Common myeloid progenitor, CD34-positive (primary cell): ENCODE measurements at regions not wholly inside any gene's neighbourhood (a gene's known extent, or its start where the extent isn't known, plus 50 kb on each side); places are given as distances from the start of the nearest gene placed in this dataset.

Source experiments
- CTCF ChIA-PET: fragments of 350-600 bp; sonication (Branson Sonifier 250); formaldehyde crosslinking; loops from one replicate; lab custom pipeline; 2021; ENCODE audit warnings: antibody characterized with exemption; lab: Charles Lee
- POLR2A ChIA-PET: fragments of 350-600 bp; sonication (Branson Sonifier 250); formaldehyde crosslinking; loops from one replicate; lab custom pipeline; 2021; ENCODE audit warnings: antibody characterized with exemption; lab: Charles Lee
- DNase-seq, 3 donors: peaks; one replicate each; pipeline versions ENCODE4 v3.0.0 to v3.0.0-alpha.2; 2013
- H3K27ac ChIP-seq, 2 experiments: 1 replicate in 1 of 2; 2 replicates in 1 of 2; pipeline ENCODE4 v1.7.0; 2013; ENCODE audit warnings: inconsistent platforms in 2 of 2, low read length in 2 of 2, mild to moderate bottlenecking in 2 of 2, low read depth in 1 of 2, moderate library complexity in 1 of 2; ENCODE audit not compliant: severe bottlenecking in 2 of 2, insufficient read depth in 1 of 2, poor library complexity in 1 of 2
- H3K27me3 ChIP-seq, 5 experiments: replicated peaks in 2 of 5; 1 replicate in 3 of 5; 2 replicates in 2 of 5; pipeline versions ENCODE4 v1.6.1 to v1.7.0; 2013; ENCODE audit warnings: low read length in 4 of 5, mild to moderate bottlenecking in 2 of 5, moderate library complexity in 2 of 5, inconsistent platforms in 1 of 5; ENCODE audit not compliant: insufficient read depth in 5 of 5, control insufficient read depth in 4 of 5
- H3K36me3 ChIP-seq, 4 experiments: 1 replicate in 2 of 4; 2 replicates in 2 of 4; pipeline versions ENCODE4 v1.6.1 to v1.7.0; 2013; ENCODE audit warnings: low read length in 3 of 4, control low read depth in 1 of 4, mild to moderate bottlenecking in 1 of 4; ENCODE audit not compliant: control insufficient read depth in 4 of 4, insufficient read depth in 4 of 4
- H3K4me1 ChIP-seq, 4 experiments: 1 replicate in 3 of 4; 2 replicates in 1 of 4; pipeline versions ENCODE4 v1.6.1 to v1.7.1; 2013; ENCODE audit warnings: low read length in 3 of 4, mild to moderate bottlenecking in 3 of 4, control low read depth in 1 of 4, inconsistent platforms in 1 of 4, moderate library complexity in 1 of 4; ENCODE audit not compliant: control insufficient read depth in 4 of 4, insufficient read depth in 4 of 4; ENCODE audit errors: control extremely low read depth in 1 of 4
- H3K4me3 ChIP-seq, 7 experiments: 1 replicate in 4 of 7; 2 replicates in 3 of 7; pipeline versions ENCODE4 v1.5.1 to v1.7.0; 2013; ENCODE audit warnings: mild to moderate bottlenecking in 7 of 7, low read length in 6 of 7, moderate library complexity in 6 of 7, inconsistent platforms in 2 of 7, low read depth in 2 of 7, control low read depth in 1 of 7; ENCODE audit not compliant: insufficient read depth in 4 of 7, control insufficient read depth in 1 of 7; ENCODE audit errors: extremely low read depth in 1 of 7
- H3K9me3 ChIP-seq, 5 experiments: 1 replicate in 4 of 5; 2 replicates in 1 of 5; pipeline versions ENCODE4 v1.6.1 to v1.7.1; 2013; ENCODE audit warnings: low read length in 4 of 5, mild to moderate bottlenecking in 2 of 5, inconsistent platforms in 1 of 5, low read depth in 1 of 5, moderate library complexity in 1 of 5; ENCODE audit not compliant: control insufficient read depth in 4 of 5, insufficient read depth in 2 of 5; ENCODE audit errors: control extremely low read depth in 1 of 5
- WGBS: methylation state at CpG from one replicate; pipeline ENCODE4 v1.1.5; 2013; ENCODE audit not compliant: insufficient coverage; 5-methylcytosine and 5-hydroxymethylcytosine counted together

DNA sequence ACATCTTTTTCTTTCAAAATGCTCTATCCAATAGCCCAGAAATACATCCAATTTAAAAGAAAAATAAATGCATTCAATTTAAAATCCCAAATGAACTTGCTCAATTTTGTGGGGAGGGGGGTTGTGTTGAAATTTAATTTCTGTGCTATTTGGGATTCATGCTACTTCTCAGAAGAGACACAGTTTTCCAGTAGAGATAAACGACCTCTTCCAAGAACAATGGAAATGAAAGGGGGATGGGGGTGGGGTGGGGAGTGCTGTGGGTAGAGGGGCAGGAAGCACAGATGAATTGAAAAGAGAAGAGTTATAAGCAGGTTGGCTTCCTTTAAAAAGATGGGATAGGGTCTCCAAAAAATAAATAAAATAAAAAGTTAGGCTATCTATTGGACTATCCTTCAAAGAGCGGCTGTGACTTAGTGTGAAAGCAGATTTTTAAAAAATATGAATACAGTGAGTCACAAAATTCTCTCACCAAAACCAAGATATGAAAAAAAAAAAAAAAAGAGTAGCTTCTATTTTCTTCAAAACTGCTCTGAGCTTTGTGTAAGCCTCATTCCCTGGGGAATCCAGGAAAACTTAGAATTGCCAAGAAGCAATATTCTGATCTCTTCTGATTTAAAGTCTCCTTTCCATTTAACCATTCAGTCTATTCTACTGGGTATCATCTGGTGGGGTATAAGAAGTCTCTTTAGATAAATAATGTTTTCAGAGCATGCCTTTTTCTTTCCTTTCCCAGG, 324.3 kb downstream of the PTTG2 start:
- H3K27ac ChIP-seq, result no peak overlapping the region
- no peak overlapping the region for H3K4me3 ChIP-seq
- CTCF ChIA-PET, result no interaction called here
- 100% methylated on average over 1 of the region's 2 CpGs for WGBS
- no peak for DNase-seq
- no peaks in the 10 kb centered on the region for H3K9me3 ChIP-seq
- POLR2A ChIA-PET, result no interaction called here
- no peaks in the 10 kb centered on the region for H3K36me3 ChIP-seq
- no peaks in the 10 kb centered on the region for H3K27me3 ChIP-seq
- no peaks in the 10 kb centered on the region for H3K4me1 ChIP-seq

DNA sequence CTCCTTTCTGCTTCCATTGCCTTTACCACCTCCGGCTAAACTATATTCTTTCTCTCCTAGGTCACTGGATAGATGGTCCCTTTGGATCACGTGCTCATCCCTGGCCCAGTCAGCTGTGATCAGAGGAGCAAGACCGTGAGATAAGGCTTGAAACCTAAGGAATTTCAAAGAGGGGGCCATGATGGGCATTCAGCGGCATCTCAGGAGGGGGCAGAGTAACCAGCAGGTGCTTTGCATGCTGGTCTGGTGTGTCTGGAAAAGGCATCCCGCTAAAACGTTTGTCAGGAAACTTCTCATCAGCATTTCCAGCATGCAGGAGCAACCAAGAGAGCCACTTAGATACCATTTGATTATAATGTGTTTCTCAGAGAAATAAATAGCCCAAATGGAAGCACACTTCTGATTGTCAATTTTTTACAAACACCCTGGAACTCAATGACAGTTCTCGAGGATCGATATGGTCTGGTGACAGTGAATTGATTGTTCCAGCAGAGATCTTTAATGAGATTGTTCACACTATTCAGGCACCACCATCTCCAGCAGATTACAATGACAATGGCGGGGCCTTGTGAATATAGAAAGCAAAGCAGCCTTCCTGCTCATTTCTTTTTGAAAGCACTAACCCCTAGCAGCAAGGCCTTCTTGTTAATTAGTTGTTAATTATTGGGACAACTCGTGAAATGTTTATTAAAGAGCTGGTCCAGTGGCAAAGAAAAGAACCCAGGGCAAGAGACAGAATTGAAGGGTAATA, 327.1 kb downstream of the PTTG2 start:
- H3K27me3 ChIP-seq, result no peaks in the 10 kb centered on the region
- no peak overlapping the region for H3K27ac ChIP-seq
- no peak overlapping the region for H3K4me3 ChIP-seq
- no peaks in the 10 kb centered on the region for H3K9me3 ChIP-seq
- no peaks in the 10 kb centered on the region for H3K36me3 ChIP-seq
- DNase-seq, result no peak
- 98% methylated on average over 7 of the region's 10 CpGs for WGBS
- peaks cover 0 to 11% (median 6%) of the 10 kb centered on the region in 4 experiments for H3K4me1 ChIP-seq
- POLR2A ChIA-PET, result interaction anchor here (0.7 kb wide), 1 partner anchor 12 kb away, joined by 3 read pairs; no protein-coding TSS in a partner anchor
- CTCF ChIA-PET, result no interaction called here

GRCh38 chr4:38289553-38289952, 329.4 kb downstream of the PTTG2 start:
- DNase-seq, result no peak
- ChIA-PET POLR2A (no interaction called here), CTCF (interaction anchor here (1.2 kb wide), 1 partner anchor 30 kb away, joined by 4 read pairs; no protein-coding TSS in a partner anchor)
- Histone ChIP-seq H3K27me3 (no peaks in the 10 kb centered on the region), H3K4me3 (no peak overlapping the region), H3K9me3 (peaks cover 0 to 11% (median 5%) of the 10 kb centered on the region in 5 experiments), H3K36me3 (no peaks in the 10 kb centered on the region), H3K4me1 (peaks cover 0 to 11% (median 6%) of the 10 kb centered on the region in 4 experiments), H3K27ac (no peak overlapping the region)
- 93% methylated on average over 1 of the region's 1 CpG for WGBS

GRCh38 chr4:38290366-38290765, 330.2 kb downstream of the PTTG2 start:
- H3K9me3 ChIP-seq, result peaks cover 0 to 11% (median 5%) of the 10 kb centered on the region in 5 experiments
- ChIA-PET CTCF (interaction anchor here (1.1 to 1.2 kb wide), 2 partner anchors 13 to 29 kb away, joined by 3 to 4 read pairs; no protein-coding TSS in a partner anchor), POLR2A (interaction anchor here (0.6 kb wide), 1 partner anchor 354 kb away, joined by 3 read pairs; no protein-coding TSS in a partner anchor)
- peaks cover 0 to 11% (median 6%) of the 10 kb centered on the region in 4 experiments for H3K4me1 ChIP-seq
- peak; percentile 44 to 86 (median 75) for DNase-seq
- H3K27me3 ChIP-seq, result no peaks in the 10 kb centered on the region
- H3K4me3 ChIP-seq, result no peak overlapping the region
- no peaks in the 10 kb centered on the region for H3K36me3 ChIP-seq
- no peak overlapping the region for H3K27ac ChIP-seq
- no CpG with 5 or more reads among the region's 3 CpGs for WGBS

GRCh38 chr4:38290914-38291313, 330.7 kb downstream of the PTTG2 start:
- peak in 2 of 3 donors; percentile 36 to 49 for DNase-seq
- Histone ChIP-seq H3K27me3 (no peaks in the 10 kb centered on the region), H3K36me3 (no peaks in the 10 kb centered on the region), H3K27ac (no peak overlapping the region), H3K4me1 (peaks cover 0 to 11% (median 6%) of the 10 kb centered on the region in 4 experiments), H3K9me3 (peaks cover under 1 to 11% (median 5%) of the 10 kb centered on the region in 5 experiments), H3K4me3 (no peak overlapping the region)
- POLR2A ChIA-PET, result interaction anchor here (0.6 kb wide), 1 partner anchor 353 kb away, joined by 3 read pairs; no protein-coding TSS in a partner anchor
- WGBS, result 13% methylated on average over 1 of the region's 1 CpG
- CTCF ChIA-PET, result interaction anchor here (1.1 to 1.2 kb wide), 2 partner anchors 12 to 28 kb away, joined by 3 to 4 read pairs; no protein-coding TSS in a partner anchor

DNA sequence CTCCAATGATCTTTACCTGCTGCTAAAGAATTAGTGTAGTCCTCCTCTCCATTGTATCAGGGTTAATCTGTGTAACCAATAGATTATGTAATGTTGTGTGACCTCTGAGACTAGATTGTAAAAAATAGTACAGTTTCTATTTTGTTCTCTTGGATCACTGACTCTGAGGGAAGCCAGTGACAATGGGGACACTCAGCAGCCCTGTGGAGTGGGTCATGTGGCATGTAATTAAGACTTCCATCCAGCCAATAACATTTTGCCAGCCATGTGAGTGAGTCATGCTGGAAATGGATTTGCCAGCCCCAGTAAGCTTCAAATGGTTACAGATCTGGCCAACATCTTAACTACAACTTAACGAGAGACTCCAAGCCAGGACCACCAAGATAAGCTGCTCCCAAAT, 332.3 kb downstream of the PTTG2 start:
- Histone ChIP-seq H3K9me3 (peaks cover 1 to 14% (median 9%) of the 10 kb centered on the region in 5 experiments), H3K27me3 (no peaks in the 10 kb centered on the region), H3K4me3 (no peak overlapping the region), H3K4me1 (peaks cover 0 to 11% (median 6%) of the 10 kb centered on the region in 4 experiments), H3K36me3 (no peaks in the 10 kb centered on the region), H3K27ac (no peak overlapping the region)
- no CpG with 5 or more reads among the region's 1 CpG for WGBS
- DNase-seq, result no peak
- POLR2A ChIA-PET, result no interaction called here
- CTCF ChIA-PET, result interaction anchor here (1.2 kb wide), 1 partner anchor 12 kb away, joined by 3 read pairs; no protein-coding TSS in a partner anchor
